H9 (cell line): ENCODE measurements at regions not wholly inside any gene's neighbourhood (a gene's known extent, or its start where the extent isn't known, plus 50 kb on each side); places are given as distances from the start of the nearest gene placed in this dataset.

ENCODE experiments used
- DNase-seq: peaks from one replicate; pipeline ENCODE4 v3.0.0-alpha.2; 2017
- H2AFZ ChIP-seq: one replicate; pipeline ENCODE4 v1.6.1; 2013; ENCODE audit warnings: mild to moderate bottlenecking, low read length, control low read depth, moderate library complexity
- H2AK5ac ChIP-seq: 2 replicates; pipeline ENCODE4 v1.6.1; 2013; ENCODE audit warnings: low read length, control low read depth, mixed read lengths; ENCODE audit not compliant: insufficient read length
- H2BK120ac ChIP-seq: one replicate; pipeline ENCODE4 v1.6.1; 2013; ENCODE audit warnings: low read depth, mild to moderate bottlenecking, low read length, control low read depth, inconsistent platforms; ENCODE audit not compliant: poor library complexity, severe bottlenecking
- H2BK12ac ChIP-seq: 2 replicates; pipeline ENCODE4 v1.6.1; 2013; ENCODE audit warnings: low read length, control low read depth, mixed read lengths, low read depth; ENCODE audit not compliant: insufficient read length
- H2BK15ac ChIP-seq: 2 replicates; pipeline ENCODE4 v1.6.1; 2013; ENCODE audit warnings: low read depth, low read length, control low read depth
- H2BK20ac ChIP-seq: one replicate; pipeline ENCODE4 v1.6.1; 2013; ENCODE audit warnings: low read depth, mild to moderate bottlenecking, low read length, control low read depth, inconsistent platforms; ENCODE audit not compliant: poor library complexity, severe bottlenecking
- H2BK5ac ChIP-seq: 2 replicates; pipeline ENCODE4 v1.6.1; 2013; ENCODE audit warnings: low read length, control low read depth, mixed read lengths; ENCODE audit not compliant: insufficient read length
- H3K14ac ChIP-seq: 2 replicates; pipeline ENCODE4 v1.6.1; 2013; ENCODE audit warnings: low read length, control low read depth; ENCODE audit not compliant: insufficient read depth
- H3K18ac ChIP-seq: 2 replicates; pipeline ENCODE4 v1.6.1; 2013; ENCODE audit warnings: low read depth, mild to moderate bottlenecking, mixed read lengths, low read length, control low read depth; ENCODE audit not compliant: insufficient read length
- H3K23ac ChIP-seq: 2 replicates; pipeline ENCODE4 v1.6.1; 2013; ENCODE audit warnings: low read length, control low read depth, mixed read lengths, low read depth; ENCODE audit not compliant: insufficient read length
- H3K23me2 ChIP-seq: 2 replicates; pipeline ENCODE4 v1.6.1; 2013; ENCODE audit warnings: low read depth, mild to moderate bottlenecking, mixed read lengths, low read length, control low read depth; ENCODE audit not compliant: insufficient read length, poor library complexity, severe bottlenecking
- H3K27ac ChIP-seq: 2 replicates; pipeline ENCODE4 v1.5.1; 2013; ENCODE audit warnings: low read length, control low read depth, mixed read lengths, low read depth; ENCODE audit not compliant: insufficient read length
- H3K27me3 ChIP-seq: 2 replicates; pipeline ENCODE4 v1.6.1; 2013; ENCODE audit warnings: low read length, control low read depth, inconsistent platforms; ENCODE audit not compliant: insufficient read depth
- H3K4ac ChIP-seq: 2 replicates; pipeline ENCODE4 v1.6.1; 2013; ENCODE audit warnings: low read depth, mild to moderate bottlenecking, control low read depth, inconsistent platforms, low read length, moderate library complexity
- H3K4me1 ChIP-seq: 2 replicates; pipeline ENCODE4 v1.6.1; 2013; ENCODE audit warnings: low read length, control low read depth, inconsistent platforms; ENCODE audit not compliant: insufficient read depth
- H3K4me2 ChIP-seq: 2 replicates; pipeline ENCODE4 v1.6.1; 2013; ENCODE audit warnings: low read length, control low read depth, mixed read lengths; ENCODE audit not compliant: insufficient read length, insufficient read depth
- H3K56ac ChIP-seq: 2 replicates; pipeline ENCODE4 v1.6.1; 2013; ENCODE audit warnings: low read depth, mild to moderate bottlenecking, mixed read lengths, low read length, control low read depth; ENCODE audit not compliant: insufficient read length
- H3K79me1 ChIP-seq: 2 replicates; pipeline ENCODE4 v1.6.1; 2013; ENCODE audit warnings: low read depth, mild to moderate bottlenecking, moderate library complexity, low read length, control low read depth, inconsistent platforms; ENCODE audit not compliant: insufficient read depth, poor library complexity, severe bottlenecking
- H3K79me2 ChIP-seq: 2 replicates; pipeline ENCODE4 v1.6.1; 2013; ENCODE audit warnings: low read length, control low read depth, inconsistent platforms; ENCODE audit not compliant: insufficient read depth
- H3K9ac ChIP-seq: 2 replicates; pipeline ENCODE4 v1.6.1; 2013; ENCODE audit warnings: low read length, control low read depth, mixed read lengths; ENCODE audit not compliant: insufficient read length; ENCODE audit errors: extremely low read depth
- H3K9me3 ChIP-seq: one replicate; pipeline ENCODE4 v1.6.1; 2013; ENCODE audit warnings: low read depth, low read length, inconsistent platforms; ENCODE audit not compliant: control insufficient read depth
- H3T11ph ChIP-seq: one replicate; pipeline ENCODE4 v1.6.1; 2013; ENCODE audit warnings: mild to moderate bottlenecking, low read length, control low read depth, inconsistent platforms
- H4K20me1 ChIP-seq: one replicate; pipeline ENCODE4 v1.6.1; 2013; ENCODE audit not compliant: control insufficient read depth, insufficient read length, insufficient read depth
- H4K5ac ChIP-seq: 2 replicates; pipeline ENCODE4 v1.6.1; 2013; ENCODE audit warnings: low read depth, mild to moderate bottlenecking, mixed read lengths, low read length, control low read depth; ENCODE audit not compliant: insufficient read length
- H4K8ac ChIP-seq: replicated peaks from 2 replicates; pipeline ENCODE4 v1.6.1; 2013; ENCODE audit warnings: low read length, control low read depth, mixed read lengths, low read depth; ENCODE audit not compliant: insufficient read length
- H4K91ac ChIP-seq: 2 replicates; pipeline ENCODE4 v1.6.1; 2013; ENCODE audit warnings: low read depth, mild to moderate bottlenecking, moderate library complexity, mixed read lengths, low read length, control low read depth; ENCODE audit not compliant: insufficient read length
- H3K27ac Mint-ChIP-seq, 3 experiments: 2 replicates in 2 of 3; 3 replicates in 1 of 3; pipeline ENCODE4 v1.8.0; 2020 to 2021; ENCODE audit warnings: mixed read lengths in 3 of 3, mild to moderate bottlenecking in 1 of 3, moderate library complexity in 1 of 3
- H3K27me3 Mint-ChIP-seq: 2 replicates; pipeline ENCODE4 v1.8.0; 2021; ENCODE audit warnings: low read depth, mild to moderate bottlenecking, moderate library complexity, mixed read lengths
- H3K36me3 Mint-ChIP-seq, 3 experiments: 2 replicates in 2 of 3; 3 replicates in 1 of 3; pipeline ENCODE4 v1.8.0; 2020 to 2021; ENCODE audit warnings: low read depth in 3 of 3, mixed read lengths in 3 of 3; ENCODE audit not compliant: insufficient read depth in 1 of 3
- H3K4me1 Mint-ChIP-seq, 2 experiments: 2 replicates each; pipeline ENCODE4 v1.8.0; 2020; ENCODE audit warnings: mixed read lengths in 2 of 2
- H3K4me3 Mint-ChIP-seq, 2 experiments: 2 replicates in 1 of 2; 3 replicates in 1 of 2; pipeline ENCODE4 v1.8.0; 2020 to 2021; ENCODE audit warnings: mild to moderate bottlenecking in 2 of 2, mixed read lengths in 2 of 2, moderate library complexity in 1 of 2
- H3K9me3 Mint-ChIP-seq, 2 experiments: 2 replicates in 1 of 2; 3 replicates in 1 of 2; pipeline ENCODE4 v1.8.0; 2020; ENCODE audit warnings: mild to moderate bottlenecking in 2 of 2, mixed read lengths in 2 of 2, moderate library complexity in 1 of 2
- WGBS: extraction: QIAGEN DNeasy Blood & Tissue Kit; methylation state at CpG from one replicate; pipeline ENCODE4 v1.1.7; 2013; ENCODE audit warnings: missing lambda C conversion rate, low lambda C conversion rate, mixed read lengths; ENCODE audit not compliant: insufficient read length; ENCODE audit errors: extremely low coverage; 5-methylcytosine and 5-hydroxymethylcytosine counted together
- TF ChIP-seq, protein P1 (sequence below): fragments of 200-600 bp; sonication (generic); conservative IDR thresholded peaks from 3 replicates; pipeline ENCODE4 v1.8.0; 2021; ENCODE audit warnings: antibody characterized with exemption, mild to moderate bottlenecking

GRCh38 chr9:135324329-135324728, 155.3 kb upstream of the PPP1R26 start:
- H3K4ac ChIP-seq: no peak overlapping the region
- no peak overlapping the region for H3K18ac ChIP-seq
- H3K14ac ChIP-seq: no peak overlapping the region
- H2AK5ac ChIP-seq: no peak overlapping the region
- no CpG with 5 or more reads among the region's 6 CpGs for WGBS
- H3K27me3 ChIP-seq: no peaks in the 10 kb centered on the region
- no peak overlapping the region for H3K4me2 ChIP-seq
- TF ChIP-seq, protein P1, sequence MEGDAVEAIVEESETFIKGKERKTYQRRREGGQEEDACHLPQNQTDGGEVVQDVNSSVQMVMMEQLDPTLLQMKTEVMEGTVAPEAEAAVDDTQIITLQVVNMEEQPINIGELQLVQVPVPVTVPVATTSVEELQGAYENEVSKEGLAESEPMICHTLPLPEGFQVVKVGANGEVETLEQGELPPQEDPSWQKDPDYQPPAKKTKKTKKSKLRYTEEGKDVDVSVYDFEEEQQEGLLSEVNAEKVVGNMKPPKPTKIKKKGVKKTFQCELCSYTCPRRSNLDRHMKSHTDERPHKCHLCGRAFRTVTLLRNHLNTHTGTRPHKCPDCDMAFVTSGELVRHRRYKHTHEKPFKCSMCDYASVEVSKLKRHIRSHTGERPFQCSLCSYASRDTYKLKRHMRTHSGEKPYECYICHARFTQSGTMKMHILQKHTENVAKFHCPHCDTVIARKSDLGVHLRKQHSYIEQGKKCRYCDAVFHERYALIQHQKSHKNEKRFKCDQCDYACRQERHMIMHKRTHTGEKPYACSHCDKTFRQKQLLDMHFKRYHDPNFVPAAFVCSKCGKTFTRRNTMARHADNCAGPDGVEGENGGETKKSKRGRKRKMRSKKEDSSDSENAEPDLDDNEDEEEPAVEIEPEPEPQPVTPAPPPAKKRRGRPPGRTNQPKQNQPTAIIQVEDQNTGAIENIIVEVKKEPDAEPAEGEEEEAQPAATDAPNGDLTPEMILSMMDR: no peak
- H3K23ac ChIP-seq: no peak overlapping the region
- H3K4me1 ChIP-seq: peaks cover under 1% of the 10 kb centered on the region; the same call in 1 of the 2 replicates
- H2BK5ac ChIP-seq: no peak overlapping the region
- no peak overlapping the region for H3K9ac ChIP-seq
- H3K27ac Mint-ChIP-seq: no peak overlapping the region
- no peak overlapping the region for H3T11ph ChIP-seq
- H4K20me1 ChIP-seq: no peaks in the 10 kb centered on the region
- peaks cover 17% of the 10 kb centered on the region in 2 experiments for H3K4me1 Mint-ChIP-seq
- no peaks in the 10 kb centered on the region for H3K79me1 ChIP-seq
- no peak overlapping the region for H3K27ac ChIP-seq
- H3K27me3 Mint-ChIP-seq: peaks cover 6% of the 10 kb centered on the region
- H4K8ac ChIP-seq: no peak overlapping the region
- H2BK12ac ChIP-seq: no peak overlapping the region
- H3K36me3 Mint-ChIP-seq: peaks cover 0 to 19% (median 10%) of the 10 kb centered on the region in 3 experiments; a peak in 6 of 7 replicates
- DNase-seq: no peak
- no peak overlapping the region for H2BK20ac ChIP-seq
- no peaks in the 10 kb centered on the region for H3K79me2 ChIP-seq
- no peak overlapping the region for H3K4me3 Mint-ChIP-seq
- no peak overlapping the region for H2BK15ac ChIP-seq
- no peak overlapping the region for H2BK120ac ChIP-seq
- no peak overlapping the region for H3K56ac ChIP-seq
- no peak overlapping the region for H2AFZ ChIP-seq
- peaks cover 5% of the 10 kb centered on the region for H3K23me2 ChIP-seq
- H3K9me3 ChIP-seq: no peaks in the 10 kb centered on the region
- H4K91ac ChIP-seq: no peak overlapping the region
- no peak overlapping the region for H4K5ac ChIP-seq
- H3K9me3 Mint-ChIP-seq: peaks cover 17 to 18% of the 10 kb centered on the region in 2 experiments
